Body of pancreas (tissue), 4 donors: ENCODE measurements at regions not wholly inside any gene's neighbourhood (a gene's known extent, or its start where the extent isn't known, plus 50 kb on each side); places are given as distances from the start of the nearest gene placed in this dataset.

Source experiments
- POLR2A ChIP-seq, 3 donors: fragments of 450-650 bp; IDR thresholded peaks; one replicate each; pipeline ENCODE4 v1.6.1; 2016; ENCODE audit warnings: antibody characterized with exemption in 3 of 3, mild to moderate bottlenecking in 2 of 3
- TF ChIP-seq, protein P1 (sequence below), 7 experiments: fragments of 450-650 bp in 4 of 7; fragments of 200-600 bp in 3 of 7; sonication (generic) in 3 of 7; IDR thresholded peaks; one replicate each; pipeline ENCODE4 v1.5.1; 2016 to 2019; ENCODE audit warnings: antibody characterized with exemption in 7 of 7

DNA sequence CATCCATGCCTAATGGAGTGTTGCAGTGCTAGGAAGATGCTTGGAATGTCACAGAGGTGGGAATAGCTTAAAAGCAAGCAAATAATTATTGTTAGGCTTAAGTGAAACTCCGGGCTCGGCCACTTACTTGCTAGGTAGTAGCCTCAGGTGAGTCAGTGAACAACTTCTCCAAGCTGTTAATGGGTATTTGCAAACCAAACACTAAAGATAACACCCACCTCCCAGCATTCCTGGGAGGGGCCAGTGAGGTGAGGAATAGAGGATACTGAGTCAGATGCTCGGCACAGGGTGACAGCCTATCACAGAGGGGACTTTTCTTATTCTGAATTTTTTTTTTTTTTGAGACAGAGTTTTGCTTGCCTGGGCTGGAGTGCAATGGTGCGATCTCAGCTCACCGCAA lies 151.2 kb upstream of the RFLNA start:
- TF ChIP-seq, protein P1, sequence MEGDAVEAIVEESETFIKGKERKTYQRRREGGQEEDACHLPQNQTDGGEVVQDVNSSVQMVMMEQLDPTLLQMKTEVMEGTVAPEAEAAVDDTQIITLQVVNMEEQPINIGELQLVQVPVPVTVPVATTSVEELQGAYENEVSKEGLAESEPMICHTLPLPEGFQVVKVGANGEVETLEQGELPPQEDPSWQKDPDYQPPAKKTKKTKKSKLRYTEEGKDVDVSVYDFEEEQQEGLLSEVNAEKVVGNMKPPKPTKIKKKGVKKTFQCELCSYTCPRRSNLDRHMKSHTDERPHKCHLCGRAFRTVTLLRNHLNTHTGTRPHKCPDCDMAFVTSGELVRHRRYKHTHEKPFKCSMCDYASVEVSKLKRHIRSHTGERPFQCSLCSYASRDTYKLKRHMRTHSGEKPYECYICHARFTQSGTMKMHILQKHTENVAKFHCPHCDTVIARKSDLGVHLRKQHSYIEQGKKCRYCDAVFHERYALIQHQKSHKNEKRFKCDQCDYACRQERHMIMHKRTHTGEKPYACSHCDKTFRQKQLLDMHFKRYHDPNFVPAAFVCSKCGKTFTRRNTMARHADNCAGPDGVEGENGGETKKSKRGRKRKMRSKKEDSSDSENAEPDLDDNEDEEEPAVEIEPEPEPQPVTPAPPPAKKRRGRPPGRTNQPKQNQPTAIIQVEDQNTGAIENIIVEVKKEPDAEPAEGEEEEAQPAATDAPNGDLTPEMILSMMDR (IDR thresholded peaks at IDR 0.05): no peak
- no peak for TF ChIP-seq POLR2A (IDR thresholded peaks at IDR 0.05)
